Vagina (tissue), 2 donors: ENCODE measurements at regions not wholly inside any gene's neighbourhood (a gene's known extent, or its start where the extent isn't known, plus 50 kb on each side); places are given as distances from the start of the nearest gene placed in this dataset.

Source experiments
- POLR2A ChIP-seq, 2 donors: fragments of 450-650 bp; IDR thresholded peaks; one replicate each; pipeline ENCODE4 v1.6.1; 2017; ENCODE audit warnings: antibody characterized with exemption in 2 of 2, mild to moderate bottlenecking in 2 of 2, moderate library complexity in 2 of 2
- POLR2AphosphoS5 ChIP-seq, 2 donors: sonication (generic); formaldehyde crosslinking; IDR thresholded peaks; one replicate each; pipeline ENCODE4 v1.9.0; 2017; ENCODE audit warnings: antibody characterized with exemption in 2 of 2, mild to moderate bottlenecking in 2 of 2, low read depth in 1 of 2; ENCODE audit not compliant: insufficient read depth in 1 of 2
- TF ChIP-seq, protein P1 (sequence below), 3 experiments: fragments of 450-650 bp in 2 of 3; fragments of 200-600 bp in 1 of 3; sonication (generic) in 1 of 3; IDR thresholded peaks; one replicate each; pipeline ENCODE4 v1.5.1; 2017 to 2019; ENCODE audit warnings: antibody characterized with exemption in 3 of 3, mild to moderate bottlenecking in 2 of 3, moderate library complexity in 2 of 3

DNA sequence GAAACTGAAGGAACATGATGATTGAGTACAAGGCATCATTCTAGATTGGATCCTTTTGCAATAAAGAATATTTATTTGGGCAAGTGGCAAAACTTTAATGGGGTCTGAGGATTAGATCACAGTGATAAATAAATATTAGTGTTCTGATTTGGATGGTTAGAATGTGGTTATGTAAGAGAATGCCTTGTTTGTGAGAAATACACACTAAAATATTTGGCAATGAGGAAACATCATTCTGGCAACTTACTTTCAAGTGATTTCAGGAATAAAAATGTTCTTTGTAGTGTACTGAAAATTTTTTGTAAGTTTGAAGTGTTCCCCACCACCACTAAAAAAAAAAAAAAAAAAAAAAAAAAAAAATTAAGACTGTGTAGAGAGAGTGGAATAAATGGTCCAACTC, 185.1 kb upstream of the NEBL start:
- TF ChIP-seq POLR2A (IDR thresholded peaks at IDR 0.05) (no peak), POLR2AphosphoS5 (IDR thresholded peaks at IDR 0.05; ENCODE audit: insufficient read depth in 1 of 2, low read depth in 1 of 2) (no peak)
- TF ChIP-seq, protein P1, sequence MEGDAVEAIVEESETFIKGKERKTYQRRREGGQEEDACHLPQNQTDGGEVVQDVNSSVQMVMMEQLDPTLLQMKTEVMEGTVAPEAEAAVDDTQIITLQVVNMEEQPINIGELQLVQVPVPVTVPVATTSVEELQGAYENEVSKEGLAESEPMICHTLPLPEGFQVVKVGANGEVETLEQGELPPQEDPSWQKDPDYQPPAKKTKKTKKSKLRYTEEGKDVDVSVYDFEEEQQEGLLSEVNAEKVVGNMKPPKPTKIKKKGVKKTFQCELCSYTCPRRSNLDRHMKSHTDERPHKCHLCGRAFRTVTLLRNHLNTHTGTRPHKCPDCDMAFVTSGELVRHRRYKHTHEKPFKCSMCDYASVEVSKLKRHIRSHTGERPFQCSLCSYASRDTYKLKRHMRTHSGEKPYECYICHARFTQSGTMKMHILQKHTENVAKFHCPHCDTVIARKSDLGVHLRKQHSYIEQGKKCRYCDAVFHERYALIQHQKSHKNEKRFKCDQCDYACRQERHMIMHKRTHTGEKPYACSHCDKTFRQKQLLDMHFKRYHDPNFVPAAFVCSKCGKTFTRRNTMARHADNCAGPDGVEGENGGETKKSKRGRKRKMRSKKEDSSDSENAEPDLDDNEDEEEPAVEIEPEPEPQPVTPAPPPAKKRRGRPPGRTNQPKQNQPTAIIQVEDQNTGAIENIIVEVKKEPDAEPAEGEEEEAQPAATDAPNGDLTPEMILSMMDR (IDR thresholded peaks at IDR 0.05), result no peak
